HepG2 (cell line): ENCODE measurements at regions not wholly inside any gene's neighbourhood (a gene's known extent, or its start where the extent isn't known, plus 50 kb on each side); places are given as distances from the start of the nearest gene placed in this dataset.

Experiments used
- ATAC-seq: fragments of 200-7000 bp; cut with Tn5 transposase; 3 replicates; pipeline ENCODE4 v1.9.1; 2020; ENCODE audit warnings: mild to moderate bottlenecking, moderate library complexity
- BruUV-seq: library from RNA; stranded (reverse); fragments of 400-500 nt; replicated peaks from 2 replicates; lab custom pipeline; 2021; lab: Mats Ljungman, UMichigan
- CTCF ChIA-PET: fragments of 300-600 bp; formaldehyde crosslinking; extraction: SDS; loops from one replicate; lab custom pipeline; 2021; ENCODE audit warnings: low total read pairs, inconsistent platforms, low intra/inter-chr PET ratio; lab: Yijun Ruan, JAX
- POLR2A ChIA-PET: fragments of 350-600 bp; sonication (Branson Sonifier 250); formaldehyde crosslinking; loops from one replicate; lab custom pipeline; 2020; ENCODE audit warnings: antibody characterized with exemption, inconsistent platforms; lab: Yijun Ruan, JAX
- DNase-seq: peaks from one replicate; pipeline ENCODE4 v3.0.0-alpha.2; 2015; ENCODE audit warnings: low spot score
- FAIRE-seq: peaks from 3 replicates; lab custom pipeline; 2011; peaks lifted over from hg19 to GRCh38; lab: Jason Lieb, UNC
- H2AFZ ChIP-seq: one replicate; pipeline ENCODE4 v1.6.1; 2011; ENCODE audit warnings: low read length, inconsistent platforms
- H3K27ac ChIP-seq: fragments of 300-600 bp; 3 replicates; pipeline ENCODE4 v1.8.0; 2011; ENCODE audit warnings: mixed run types, mild to moderate bottlenecking, mixed read lengths, low read length, inconsistent platforms; ENCODE audit not compliant: insufficient read depth; ENCODE audit errors: extremely low read length
- H3K27me3 ChIP-seq, 2 experiments: fragments of 200-600 bp in 1 of 2; 2 replicates in 1 of 2; 3 replicates in 1 of 2; pipeline versions ENCODE4 v1.6.0 to v1.8.0; 2011; ENCODE audit warnings: low read length in 2 of 2, mild to moderate bottlenecking in 2 of 2, moderate library complexity in 2 of 2, inconsistent platforms in 1 of 2; ENCODE audit not compliant: insufficient read depth in 2 of 2, control insufficient read depth in 1 of 2
- H3K36me3 ChIP-seq, 2 experiments: fragments of 200-600 bp in 1 of 2; replicated peaks in 1 of 2; 2 replicates in 1 of 2; 3 replicates in 1 of 2; pipeline versions ENCODE4 v1.5.1 to v1.8.0; 2011; ENCODE audit warnings: low read length in 2 of 2, inconsistent platforms in 1 of 2; ENCODE audit not compliant: insufficient read depth in 2 of 2, control insufficient read depth in 1 of 2
- H3K4me1 ChIP-seq: 2 replicates; pipeline ENCODE4 v1.5.1; 2012; ENCODE audit warnings: low read length, inconsistent platforms; ENCODE audit not compliant: insufficient read depth
- H3K4me2 ChIP-seq: 2 replicates; pipeline ENCODE4 v1.6.0; 2011; ENCODE audit warnings: low read depth, low read length, inconsistent platforms
- H3K4me3 ChIP-seq, 3 experiments: fragments of 200-600 bp in 1 of 3; sonication (generic), shearing (Covaris generic) in 1 of 3; replicated peaks in 1 of 3; 2 replicates each; pipeline ENCODE4 v1.5.1; 2011 to 2016; ENCODE audit warnings: low read length in 3 of 3, inconsistent platforms in 2 of 3, low read depth in 2 of 3, mild to moderate bottlenecking in 2 of 3, control low read depth in 1 of 3, mixed read lengths in 1 of 3; ENCODE audit not compliant: insufficient read depth in 1 of 3
- H3K79me2 ChIP-seq: one replicate; pipeline ENCODE4 v1.6.1; 2011; ENCODE audit warnings: low read length, inconsistent platforms; ENCODE audit not compliant: insufficient read depth
- H3K9ac ChIP-seq: 2 replicates; pipeline ENCODE4 v1.6.0; 2011; ENCODE audit warnings: mild to moderate bottlenecking, low read depth, low read length, inconsistent platforms; ENCODE audit not compliant: insufficient read depth
- H3K9me3 ChIP-seq: 2 replicates; pipeline ENCODE4 v1.5.1; 2012; ENCODE audit warnings: mild to moderate bottlenecking, low read length
- H4K20me1 ChIP-seq: 2 replicates; pipeline ENCODE4 v1.6.0; 2011; ENCODE audit warnings: inconsistent platforms, mild to moderate bottlenecking, low read length, moderate library complexity; ENCODE audit not compliant: insufficient read depth
- CEBPB ChIP-seq: IDR thresholded peaks from 2 replicates; pipeline ENCODE4 v1.6.1; 2011; ENCODE audit warnings: low read depth, low read length, improper control_type of control experiment, borderline replicate concordance
- FLYWCH1 ChIP-seq: sonication (generic); formaldehyde crosslinking; IDR thresholded peaks from 2 replicates; pipeline ENCODE4 v1.8.1; 2023; ENCODE audit warnings: mild to moderate bottlenecking, missing genetic modification reagents
- MED13 ChIP-seq: sonication (generic); formaldehyde crosslinking; IDR thresholded peaks from 2 replicates; pipeline ENCODE4 v1.5.0; 2020; ENCODE audit warnings: missing genetic modification reagents
- NR3C1 ChIP-seq: sonication (generic); formaldehyde crosslinking; IDR thresholded peaks from 2 replicates; pipeline ENCODE4 v1.4.0; 2020; ENCODE audit warnings: missing genetic modification reagents
- PAF1 ChIP-seq: IDR thresholded peaks from 2 replicates; pipeline ENCODE4 v1.6.1; 2016; ENCODE audit warnings: missing genetic modification reagents, missing compliant biosample characterization
- POLR2A ChIP-seq, 2 experiments: IDR thresholded peaks; 2 replicates each; pipeline ENCODE4 v1.6.1; 2011; ENCODE audit warnings: low read depth in 2 of 2, low read length in 2 of 2, mild to moderate bottlenecking in 1 of 2, moderate library complexity in 1 of 2; ENCODE audit not compliant: insufficient read depth in 1 of 2
- ZEB1 ChIP-seq: IDR thresholded peaks from 2 replicates; pipeline ENCODE4 v1.6.1; 2012; ENCODE audit warnings: mild to moderate bottlenecking, low read depth, inconsistent platforms; ENCODE audit not compliant: insufficient replicate concordance
- ZMYM4 ChIP-seq: sonication (generic); formaldehyde crosslinking; IDR thresholded peaks from 2 replicates; pipeline ENCODE4 v1.8.1; 2023; ENCODE audit warnings: mild to moderate bottlenecking, missing genetic modification reagents
- ZNF446 ChIP-seq: sonication (generic); formaldehyde crosslinking; IDR thresholded peaks from 2 replicates; pipeline ENCODE4 v1.5.0; 2020; ENCODE audit warnings: mild to moderate bottlenecking, missing genetic modification reagents
- ZNF607 ChIP-seq: sonication (generic); formaldehyde crosslinking; IDR thresholded peaks from 2 replicates; pipeline ENCODE4 v1.5.1; 2020; ENCODE audit warnings: missing genetic modification reagents, mild to moderate bottlenecking, borderline replicate concordance
- ZNF720 ChIP-seq: sonication (generic); formaldehyde crosslinking; IDR thresholded peaks from 2 replicates; pipeline ENCODE4 v1.4.0; 2020; ENCODE audit warnings: missing genetic modification reagents
- ZNF761 ChIP-seq: sonication (generic); formaldehyde crosslinking; conservative IDR thresholded peaks from 2 replicates; pipeline ENCODE4 v1.4.0; 2020; ENCODE audit warnings: mild to moderate bottlenecking, missing genetic modification reagents
- WGBS: methylation state at CpG from one replicate; pipeline ENCODE4 v1.1.6; 2017; ENCODE audit warnings: low lambda C conversion rate; 5-methylcytosine and 5-hydroxymethylcytosine counted together
- in situ Hi-C: cut with HindIII; loops from 2 replicates; pipeline ENCODE4 v1.10.0; 2017; ENCODE audit warnings: low pct_unique_long_range_greater_than_20kb; ENCODE audit not compliant: extremely low pct_ligation_motif_present
- intact Hi-C: fragments of 100-400 bp; cut with micrococcal nuclease; formaldehyde crosslinking; loops from one replicate; pipeline ENCODE4 v1.10.0; 2022; ENCODE audit not compliant: unreplicated experiment
- TF ChIP-seq, protein P1 (sequence below): sonication (generic); formaldehyde crosslinking; IDR thresholded peaks from 2 replicates; pipeline ENCODE4 v1.8.0; 2022; ENCODE audit warnings: mild to moderate bottlenecking, missing genetic modification reagents, moderate library complexity

DNA sequence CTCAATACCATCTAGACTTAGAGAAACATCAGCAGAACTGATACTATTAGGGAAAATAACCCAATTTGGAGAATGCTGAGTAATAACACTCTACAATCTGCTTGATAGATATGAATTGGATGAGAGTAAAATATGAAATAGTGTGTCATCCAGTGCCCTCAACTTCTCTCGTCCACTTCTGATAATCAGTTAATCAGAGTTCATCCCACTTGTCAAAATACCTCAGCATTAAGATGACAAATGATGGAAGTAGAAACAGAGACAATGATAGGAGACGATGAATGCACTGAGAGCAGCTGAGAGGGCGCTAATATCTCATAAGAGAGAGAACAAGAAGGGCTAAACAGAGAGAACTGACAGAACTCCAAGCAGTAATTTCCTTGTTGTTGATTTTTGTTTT is 699.6 kb downstream of the EPHA7 start:
- BruUV-seq = no TSS peak
- Histone ChIP-seq H3K4me3 (no peak overlapping the region), H3K4me1 (no peaks in the 10 kb centered on the region), H2AFZ (no peak overlapping the region), H3K9me3 (no peaks in the 10 kb centered on the region), H3K79me2 (no peaks in the 10 kb centered on the region), H3K27me3 (no peaks in the 10 kb centered on the region), H4K20me1 (no peaks in the 10 kb centered on the region), H3K27ac (no peak overlapping the region)
- ChIA-PET POLR2A (no interaction called here), CTCF (no interaction called here)
- in situ Hi-C loops (no loop called here), intact Hi-C loops (no loop called here)
- ATAC-seq (no peak), FAIRE-seq (no peak)
- 0% methylated on average over 3 of the region's 3 CpGs for WGBS
- TF ChIP-seq POLR2A (IDR thresholded peaks at IDR 0.05; ENCODE audit: insufficient read depth in 1 of 2, low read depth in 2 of 2, low read length in 2 of 2) (no peak), ZNF607 (CRISPR knock-in tag) (no peak), ZNF446 (CRISPR knock-in tag) (no peak), ZNF761 (no peak), PAF1 (CRISPR knock-in tag) (no peak), CEBPB (no peak), ZNF720 (CRISPR knock-in tag) (no peak), MED13 (CRISPR knock-in tag) (no peak), ZEB1 (no peak), FLYWCH1 (CRISPR knock-in tag) (no peak), NR3C1 (CRISPR knock-in tag) (no peak), ZMYM4 (CRISPR knock-in tag) (no peak)
- TF ChIP-seq, protein P1, sequence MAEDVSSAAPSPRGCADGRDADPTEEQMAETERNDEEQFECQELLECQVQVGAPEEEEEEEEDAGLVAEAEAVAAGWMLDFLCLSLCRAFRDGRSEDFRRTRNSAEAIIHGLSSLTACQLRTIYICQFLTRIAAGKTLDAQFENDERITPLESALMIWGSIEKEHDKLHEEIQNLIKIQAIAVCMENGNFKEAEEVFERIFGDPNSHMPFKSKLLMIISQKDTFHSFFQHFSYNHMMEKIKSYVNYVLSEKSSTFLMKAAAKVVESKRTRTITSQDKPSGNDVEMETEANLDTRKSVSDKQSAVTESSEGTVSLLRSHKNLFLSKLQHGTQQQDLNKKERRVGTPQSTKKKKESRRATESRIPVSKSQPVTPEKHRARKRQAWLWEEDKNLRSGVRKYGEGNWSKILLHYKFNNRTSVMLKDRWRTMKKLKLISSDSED (CRISPR knock-in tag) = no peak
- TF ChIP-seq, all 625 proteins: peak for 0
- no peak for DNase-seq
- Histone ChIP-seq H3K36me3 (no peaks in the 10 kb centered on the region), H3K9ac (no peak overlapping the region), H3K4me2 (no peak overlapping the region)
